ENCODE measurements at regions not wholly inside any gene's neighbourhood (a gene's known extent, or its start where the extent isn't known, plus 50 kb on each side); places are given as distances from the start of the nearest gene placed in this dataset.

DNA sequence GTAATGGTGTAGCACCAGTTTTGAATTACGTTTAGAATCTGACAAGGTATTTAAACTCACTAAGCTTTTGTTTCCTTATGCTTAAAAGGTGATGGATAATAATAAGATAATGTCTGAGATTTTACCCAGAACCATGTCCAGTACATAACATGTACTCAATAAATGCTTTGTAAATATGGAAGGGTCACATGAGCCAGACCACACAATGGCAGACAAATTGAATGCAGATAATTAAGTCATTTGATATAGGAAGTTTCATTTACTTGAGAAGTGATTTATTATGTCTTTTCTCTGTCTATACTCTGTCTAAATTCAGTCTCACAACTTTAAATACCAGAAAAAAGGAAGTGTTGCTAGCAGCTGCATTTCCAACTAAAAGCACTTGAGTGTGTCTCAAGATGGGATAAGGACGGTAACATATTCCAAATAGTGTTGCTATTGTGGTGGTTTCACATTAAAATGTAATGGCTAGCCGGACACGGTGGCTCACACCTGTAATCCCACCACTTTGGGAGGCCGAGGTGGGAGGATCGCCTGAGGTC is 52.5 kb upstream of the DHX40 start:
- TF ChIP-seq, protein P1, sequence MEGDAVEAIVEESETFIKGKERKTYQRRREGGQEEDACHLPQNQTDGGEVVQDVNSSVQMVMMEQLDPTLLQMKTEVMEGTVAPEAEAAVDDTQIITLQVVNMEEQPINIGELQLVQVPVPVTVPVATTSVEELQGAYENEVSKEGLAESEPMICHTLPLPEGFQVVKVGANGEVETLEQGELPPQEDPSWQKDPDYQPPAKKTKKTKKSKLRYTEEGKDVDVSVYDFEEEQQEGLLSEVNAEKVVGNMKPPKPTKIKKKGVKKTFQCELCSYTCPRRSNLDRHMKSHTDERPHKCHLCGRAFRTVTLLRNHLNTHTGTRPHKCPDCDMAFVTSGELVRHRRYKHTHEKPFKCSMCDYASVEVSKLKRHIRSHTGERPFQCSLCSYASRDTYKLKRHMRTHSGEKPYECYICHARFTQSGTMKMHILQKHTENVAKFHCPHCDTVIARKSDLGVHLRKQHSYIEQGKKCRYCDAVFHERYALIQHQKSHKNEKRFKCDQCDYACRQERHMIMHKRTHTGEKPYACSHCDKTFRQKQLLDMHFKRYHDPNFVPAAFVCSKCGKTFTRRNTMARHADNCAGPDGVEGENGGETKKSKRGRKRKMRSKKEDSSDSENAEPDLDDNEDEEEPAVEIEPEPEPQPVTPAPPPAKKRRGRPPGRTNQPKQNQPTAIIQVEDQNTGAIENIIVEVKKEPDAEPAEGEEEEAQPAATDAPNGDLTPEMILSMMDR (IDR thresholded peaks at IDR 0.05; ENCODE audit: low read length): no peak
- no peak for TF ChIP-seq EZH2 (IDR thresholded peaks at IDR 0.05; ENCODE audit: borderline replicate concordance, low read length)

Measured in OCI-LY1 (cell line).